ENCODE measurements at regions not wholly inside any gene's neighbourhood (a gene's known extent, or its start where the extent isn't known, plus 50 kb on each side); places are given as distances from the start of the nearest gene placed in this dataset.
"Not testable (repeated sequence)": the region's sequence is repeated elsewhere in the genome, so short reads cannot be mapped to it uniquely, and the experiment has no call there.

DNA sequence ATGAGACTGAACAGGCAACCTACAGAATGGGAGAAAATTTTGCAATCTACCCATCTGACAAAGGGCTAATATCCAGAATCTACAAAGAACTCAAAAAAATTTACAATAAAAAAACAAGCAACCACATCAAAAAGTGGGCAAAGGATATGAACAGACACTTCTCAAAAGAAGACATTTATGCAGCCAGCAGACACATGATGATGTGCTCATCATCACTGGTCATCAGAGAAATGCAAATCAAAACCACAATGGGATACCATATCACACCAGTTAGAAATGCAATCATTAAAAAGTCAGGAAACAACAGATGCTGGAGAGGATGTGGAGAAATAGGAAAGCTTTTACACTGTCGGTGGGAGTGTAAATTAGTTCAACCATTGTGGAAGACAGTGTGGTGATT is 51.7 kb upstream of the PAXBP1 start:
- not testable (repeated sequence) for DNase-seq

DNA sequence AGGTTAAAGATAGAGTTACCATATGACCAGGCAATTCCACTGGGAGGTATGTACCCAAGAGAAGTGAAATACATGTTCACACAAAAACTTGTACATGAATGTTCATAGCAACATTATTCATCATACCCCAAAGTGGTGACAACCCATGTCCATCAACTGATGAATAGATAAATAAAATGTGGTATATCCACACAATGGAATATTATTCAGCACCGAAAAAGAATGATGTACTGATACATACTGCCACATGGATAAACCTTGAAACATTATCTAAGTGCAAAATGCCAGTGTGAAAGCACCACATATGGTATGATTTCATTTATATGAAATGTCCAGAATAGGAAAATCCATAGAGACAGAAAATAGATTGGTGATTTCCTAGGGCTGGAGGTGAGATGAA is 53.4 kb upstream of the PAXBP1 start:
- no peak for DNase-seq

- DNase-seq = peak; percentile 12
These were observed 55.0 kb upstream of the PAXBP1 start for GRCh38 chr21:32826329-32827167.

DNA sequence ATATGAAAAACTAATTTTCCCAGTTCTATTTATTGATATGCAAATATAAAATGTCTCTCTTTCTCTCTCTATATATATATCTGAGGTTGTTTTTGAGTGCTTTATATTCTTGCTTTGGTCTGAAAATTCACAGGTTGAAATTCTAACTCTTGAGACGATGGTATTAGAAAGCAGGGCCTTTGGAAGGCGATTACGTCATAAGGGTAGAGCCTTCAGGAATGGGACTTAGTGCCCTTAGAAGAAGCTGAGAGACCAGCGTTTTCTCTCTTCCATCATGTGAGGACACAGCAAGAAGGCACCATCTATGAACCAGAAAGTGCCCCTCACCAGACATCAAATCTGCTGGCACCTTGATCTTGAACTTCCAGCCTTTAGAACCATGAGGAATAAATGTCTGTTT is 57.4 kb upstream of the PAXBP1 start:
- DNase-seq = no peak

DNA sequence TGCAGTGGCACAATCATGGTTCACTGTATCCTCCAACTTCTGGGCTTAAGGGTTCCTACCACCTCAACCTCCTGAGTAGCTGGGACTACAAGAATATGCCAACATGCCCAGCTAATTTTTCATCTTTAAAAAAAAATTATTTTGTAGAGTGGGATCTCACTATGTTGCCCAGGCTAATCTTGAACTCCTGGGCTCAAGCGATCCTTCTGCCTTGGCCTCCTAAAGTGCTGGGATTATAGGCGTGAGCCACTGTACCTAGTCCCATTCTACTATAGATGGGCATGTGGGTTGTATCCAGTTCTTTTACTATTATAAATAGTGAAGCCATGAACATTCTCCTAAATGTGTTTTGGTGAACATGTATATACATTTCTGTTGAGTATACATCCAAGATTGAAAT is 57.9 kb upstream of the PAXBP1 start:
- no peak for DNase-seq

DNA sequence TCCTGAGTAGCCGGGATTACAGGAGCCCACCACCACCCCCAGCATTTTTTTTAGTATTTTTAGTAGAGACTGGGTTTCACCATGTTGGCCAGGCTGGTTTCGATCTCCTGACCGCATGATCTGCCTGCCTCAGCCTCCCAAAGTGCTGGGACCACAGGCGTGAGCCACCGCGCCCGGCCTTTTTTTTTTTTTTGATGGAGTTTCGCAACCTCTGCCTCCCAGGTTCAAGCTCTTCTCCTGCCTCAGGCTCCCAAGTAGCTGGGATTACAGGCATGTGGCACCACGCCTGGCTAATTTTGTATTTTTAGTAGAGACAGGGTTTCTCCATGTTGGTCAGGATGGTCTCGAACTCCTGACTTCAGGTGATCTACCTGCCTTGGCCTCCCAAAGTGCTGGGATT is 60.2 kb upstream of the PAXBP1 start:
- not testable (repeated sequence) for DNase-seq

- no peak for DNase-seq
These were observed 62.8 kb upstream of the PAXBP1 start for GRCh38 chr21:32834211-32834915.

DNA sequence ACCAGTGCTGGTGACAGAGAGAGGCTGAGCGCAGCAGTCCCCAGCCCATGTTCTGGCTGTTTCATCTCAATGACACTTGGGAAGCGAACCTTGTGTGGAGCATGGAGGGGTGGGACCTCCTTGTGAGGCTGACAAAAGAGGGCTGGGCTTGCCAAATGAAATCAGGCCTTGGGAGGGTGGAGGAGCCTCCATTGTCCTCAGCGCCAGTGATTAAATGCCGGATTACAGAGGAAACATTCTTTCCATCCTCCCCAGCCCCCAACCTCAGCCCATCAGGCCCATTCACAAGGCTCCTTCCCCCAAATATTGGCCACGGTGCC is 63.3 kb upstream of the PAXBP1 start:
- no peak for DNase-seq

- no peak for DNase-seq
These were observed 70.6 kb upstream of the PAXBP1 start for GRCh38 chr21:32842146-32842545.

DNA sequence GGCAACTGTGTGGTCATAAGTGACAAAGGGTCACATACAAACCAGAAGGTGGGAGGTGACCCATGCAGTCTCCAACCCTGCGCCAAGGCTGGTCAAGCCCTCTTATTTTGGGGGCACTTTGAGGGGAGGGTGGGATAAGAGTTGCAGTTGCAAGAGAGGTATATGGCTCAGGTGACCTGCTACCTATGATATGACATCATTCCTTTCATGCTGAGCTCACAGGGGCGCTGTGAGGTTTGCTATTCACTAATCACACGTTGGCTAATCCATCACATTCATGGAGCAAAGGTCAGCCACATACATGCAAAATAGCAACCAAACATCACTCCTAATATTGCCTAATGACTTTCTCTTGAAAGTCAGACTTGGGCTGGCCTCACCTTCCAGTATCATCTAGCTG is 72.0 kb upstream of the PAXBP1 start:
- DNase-seq = no peak

- no peak for DNase-seq
These were observed 72.5 kb upstream of the PAXBP1 start for GRCh38 chr21:32844076-32844475.

DNA sequence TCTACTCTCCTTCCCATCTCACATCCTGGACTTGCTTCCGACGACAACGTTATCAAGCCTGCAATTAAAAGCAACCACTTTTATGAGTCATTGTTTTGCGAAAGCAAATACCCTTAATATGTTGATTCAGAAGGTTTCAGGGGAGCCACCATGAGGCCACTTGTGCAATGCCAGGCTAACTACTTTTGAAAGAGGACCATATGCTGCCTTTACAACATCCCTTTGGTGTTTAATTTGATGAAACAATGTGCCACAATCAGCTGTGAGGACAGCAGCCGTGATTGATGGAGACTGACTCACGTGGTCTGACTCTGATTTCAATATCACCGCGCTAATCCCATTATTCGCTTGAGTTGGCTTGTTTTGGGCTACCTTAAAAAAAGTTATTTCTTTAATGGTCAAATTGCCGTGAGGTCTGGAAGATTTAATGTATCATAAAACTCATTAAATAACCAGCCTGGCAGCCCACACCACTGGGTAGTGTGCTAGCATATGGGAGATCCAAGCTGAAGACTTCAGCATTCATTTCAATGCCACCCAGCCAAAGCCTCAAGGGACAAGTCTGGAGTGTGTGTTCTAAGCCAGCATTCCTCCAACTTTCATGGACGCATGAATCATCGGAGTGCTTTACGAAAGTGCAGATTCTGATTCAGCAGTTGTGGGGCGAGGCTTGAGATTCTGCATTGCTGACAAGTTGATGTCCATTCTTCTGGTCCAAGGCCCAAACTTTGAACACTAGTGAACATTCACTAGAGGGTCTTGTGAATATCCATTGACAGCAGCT is 73.3 kb upstream of the PAXBP1 start:
- DNase-seq = no peak

DNA sequence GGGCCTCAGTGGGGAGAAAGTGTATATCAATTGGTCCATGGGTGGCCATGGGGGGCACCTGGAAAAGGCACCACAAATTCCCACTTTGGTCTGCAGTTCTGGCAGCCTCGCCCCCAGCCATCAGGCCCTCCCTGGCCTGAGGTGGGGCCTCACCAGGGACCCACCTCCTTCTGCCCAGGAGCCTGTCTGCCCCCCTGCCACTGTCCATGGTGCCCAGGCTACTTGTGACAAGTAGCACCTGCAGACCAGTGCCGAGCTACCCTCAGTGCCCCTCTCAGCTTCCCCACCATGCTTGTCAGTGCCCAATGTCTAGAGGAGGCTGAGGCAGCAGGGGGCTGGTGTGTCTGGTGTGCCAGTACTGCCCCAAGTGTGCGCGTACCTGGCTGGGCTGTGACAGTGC is 87.1 kb upstream of the PAXBP1 start:
- DNase-seq = no peak

- DNase-seq = no peak
These were observed 88.8 kb upstream of the PAXBP1 start for GRCh38 chr21:32860399-32860798.

DNA sequence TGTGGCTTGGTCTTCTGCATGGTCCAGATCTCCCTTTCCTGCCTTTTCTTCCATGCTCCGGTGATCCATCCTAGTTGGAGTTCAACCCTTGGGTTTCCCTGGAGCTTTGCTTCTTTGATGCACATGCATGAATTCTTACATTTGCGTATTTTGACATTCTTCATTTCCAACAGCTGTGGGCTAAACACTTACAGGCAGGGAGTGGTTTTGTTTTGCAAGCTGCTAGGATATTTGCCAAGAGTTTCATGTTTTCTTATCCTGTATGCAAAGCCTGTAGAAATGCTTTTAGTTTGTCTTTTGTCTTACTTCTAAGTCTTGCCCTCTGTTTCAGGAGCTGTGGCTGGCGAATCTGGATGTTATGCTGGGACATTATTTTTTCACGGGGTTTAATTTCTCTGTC is 90.3 kb upstream of the PAXBP1 start:
- no peak for DNase-seq

DNA sequence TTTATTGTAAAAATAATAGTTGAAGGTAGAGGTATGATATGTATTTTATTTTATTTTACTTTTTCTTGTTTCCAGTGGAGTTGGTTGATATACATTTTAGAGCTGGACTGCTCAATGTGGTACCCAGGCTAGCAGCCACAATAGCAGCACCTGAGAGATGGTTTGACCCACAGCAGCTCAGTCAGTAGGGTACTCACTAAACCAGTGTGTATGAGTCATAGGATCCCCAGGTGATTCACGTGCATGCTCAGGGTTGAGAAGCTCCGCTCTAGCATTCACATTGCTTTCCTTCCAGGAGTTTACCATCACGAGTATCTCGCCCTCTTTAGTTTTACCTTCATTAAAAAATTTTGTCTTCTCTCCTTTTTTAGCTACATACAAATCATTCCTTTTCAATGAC is 96.0 kb upstream of the PAXBP1 start:
- DNase-seq = no peak

- no peak for DNase-seq
These were observed 97.3 kb upstream of the PAXBP1 start for GRCh38 chr21:32868631-32869454.

GRCh38 chr21:32869459-32869858 is 97.9 kb upstream of the PAXBP1 start:
- no peak for DNase-seq

- DNase-seq = no peak
These were observed 104.9 kb upstream of the PAXBP1 start for GRCh38 chr21:32876426-32876825.

GRCh38 chr21:32877888-32878287 is 106.3 kb upstream of the PAXBP1 start:
- DNase-seq = not testable (repeated sequence)

DNA sequence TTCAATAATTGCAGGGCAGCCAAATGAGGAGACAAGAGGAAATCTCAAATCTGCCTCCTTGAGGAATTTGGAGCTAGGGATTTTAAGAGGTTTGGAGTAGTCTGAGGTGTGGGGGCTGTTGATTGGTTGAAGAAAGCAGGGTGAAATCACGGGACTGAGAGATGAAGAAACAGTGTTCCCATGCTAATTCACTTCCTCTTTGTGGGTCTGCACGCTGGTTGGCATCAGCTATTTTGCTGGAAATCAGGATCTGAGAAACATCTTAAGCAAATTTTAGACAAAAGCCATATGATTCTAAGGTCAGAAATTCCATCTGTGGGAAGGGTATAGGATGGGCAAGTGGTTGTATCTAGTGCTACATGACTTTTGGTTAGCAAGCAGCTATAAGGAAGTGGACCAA is 107.1 kb upstream of the PAXBP1 start:
- DNase-seq = no peak

GRCh38 chr21:32881458-32881857 is 109.9 kb upstream of the PAXBP1 start:
- no peak for DNase-seq

DNA sequence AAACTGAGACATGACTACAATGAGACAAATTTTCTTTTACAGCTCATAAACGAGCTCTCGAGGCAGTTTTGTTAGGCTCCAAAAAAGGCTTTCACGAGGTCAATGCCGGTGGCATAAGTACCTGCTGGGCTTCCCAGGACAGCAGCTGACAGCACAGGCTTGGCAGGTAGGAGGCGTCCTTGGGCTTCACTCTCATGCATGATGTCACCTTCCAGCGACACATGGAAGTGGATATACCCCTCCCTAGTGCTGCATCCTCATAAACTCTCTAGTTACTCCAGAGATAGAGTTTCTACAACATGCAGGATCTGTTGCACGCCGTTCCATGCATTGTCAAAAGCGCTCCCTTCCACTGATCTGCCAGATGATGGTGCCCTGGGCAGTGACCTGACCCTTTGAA is 112.5 kb upstream of the PAXBP1 start:
- DNase-seq = no peak

Measured in SHP77 treated with DMSO at 0.1 percent for 48 hours (cell line).